Heart left ventricle (tissue), 16 donors: ENCODE measurements at regions not wholly inside any gene's neighbourhood (a gene's known extent, or its start where the extent isn't known, plus 50 kb on each side); places are given as distances from the start of the nearest gene placed in this dataset.

Experiments used
- ATAC-seq, 4 donors: fragments of 200-7000 bp; cut with Tn5 transposase; one replicate each; pipeline ENCODE4 v1.9.1; 2020 to 2022; ENCODE audit warnings: moderate library complexity in 4 of 4, mild to moderate bottlenecking in 3 of 4, moderate number of reproducible peaks in 1 of 4
- DNase-seq, 5 donors: peaks; one replicate each; pipeline ENCODE4 v3.0.0-alpha.2; 2020
- H3K27ac ChIP-seq, 12 donors: fragments of 200-600 bp; sonication (generic) in 4 of 12; one replicate each; pipeline versions ENCODE4 v1.5.0 to v1.8.0; 2016 to 2022; ENCODE audit warnings: mild to moderate bottlenecking in 2 of 12
- H3K27me3 ChIP-seq, 9 donors: fragments of 200-600 bp; sonication (generic) in 2 of 9; one replicate each; pipeline versions ENCODE4 v1.5.1 to v1.8.0; 2016 to 2022; ENCODE audit warnings: mild to moderate bottlenecking in 3 of 9
- H3K36me3 ChIP-seq, 9 donors: fragments of 200-600 bp; sonication (generic) in 2 of 9; one replicate each; pipeline versions ENCODE4 v1.5.0 to v1.8.0; 2018 to 2022; ENCODE audit warnings: mild to moderate bottlenecking in 2 of 9
- H3K4me1 ChIP-seq, 12 donors: fragments of 200-600 bp; sonication (generic) in 4 of 12; one replicate each; pipeline versions ENCODE4 v1.5.0 to v1.8.0; 2016 to 2022; ENCODE audit warnings: mild to moderate bottlenecking in 3 of 12
- H3K4me3 ChIP-seq, 12 donors: fragments of 200-600 bp; sonication (generic) in 4 of 12; one replicate each; pipeline versions ENCODE4 v1.5.0 to v1.8.0; 2017 to 2022; ENCODE audit warnings: mild to moderate bottlenecking in 9 of 12, moderate library complexity in 4 of 12
- H3K9me3 ChIP-seq, 12 donors: fragments of 200-600 bp; sonication (generic) in 4 of 12; one replicate each; pipeline versions ENCODE4 v1.5.0 to v1.8.0; 2016 to 2022; ENCODE audit warnings: mild to moderate bottlenecking in 1 of 12
- CTCF ChIP-seq, 12 donors: fragments of 200-600 bp; sonication (generic) in 4 of 12; IDR thresholded peaks; one replicate each; pipeline versions ENCODE4 v1.5.0 to v1.8.0; 2018 to 2022; ENCODE audit warnings: antibody characterized with exemption in 12 of 12, mild to moderate bottlenecking in 5 of 12
- POLR2A ChIP-seq, 2 donors: fragments of 450-650 bp; IDR thresholded peaks; one replicate each; pipeline ENCODE4 v1.6.1; 2017; ENCODE audit warnings: antibody characterized with exemption in 2 of 2, mild to moderate bottlenecking in 2 of 2, moderate library complexity in 2 of 2
- WGBS, 4 donors: extraction: QIAGEN DNeasy Blood & Tissue Kit in 2 of 4; methylation state at CpG; one replicate each; pipeline versions ENCODE4 v1.1.5 to v1.1.7; 2013 to 2018; 5-methylcytosine and 5-hydroxymethylcytosine counted together
- intact Hi-C, 10 donors: fragments of 100-400 bp; cut with DNase I; formaldehyde crosslinking; loops; one replicate each; pipeline versions ENCODE4 v1.11.1 to v1.14.2; 2022
- donor health status: ischemic (EF 13 %, LVEDD 7.1; RV severe dilation, severe dysfunction).
- donor health status: healthy with polysubstance abuse.
- donor health status: DM: no; HTN: yes; CAD: no.
- donor health status: DM: no; HTN: no; CAD: no.
- donor health status: ischemic (EF 25% LVEDD 6.9; RV normal size, moderate dysfunction).
- donor health status: ischemic (EF 25% LVEDD 5.7; RV mildly dilated, moderate dysfunction).
- donor health status: healthy.
- donor health status: DM: yes; HTN: yes; CAD: no.
- donor health status: ischemic (EF 35%, LVEDD 5.7; RV mildly dilated, moderate dysfunction).
- donor health status: nonischemic (EF 11% LVEDD 7.7; RV severe dilation, severe dysfunction).
- donor health status: DM: yes; HTN: yes; CAD: no.
- donor health status: PGD.
- donor health status: ischemic (EF 29% LVEDD 5.4; RV normal size, mild dysfunction).
- donor health status: nonischemic (EF 23%, LVEDD 6.1; RV moderate dilation, normal function).

DNA sequence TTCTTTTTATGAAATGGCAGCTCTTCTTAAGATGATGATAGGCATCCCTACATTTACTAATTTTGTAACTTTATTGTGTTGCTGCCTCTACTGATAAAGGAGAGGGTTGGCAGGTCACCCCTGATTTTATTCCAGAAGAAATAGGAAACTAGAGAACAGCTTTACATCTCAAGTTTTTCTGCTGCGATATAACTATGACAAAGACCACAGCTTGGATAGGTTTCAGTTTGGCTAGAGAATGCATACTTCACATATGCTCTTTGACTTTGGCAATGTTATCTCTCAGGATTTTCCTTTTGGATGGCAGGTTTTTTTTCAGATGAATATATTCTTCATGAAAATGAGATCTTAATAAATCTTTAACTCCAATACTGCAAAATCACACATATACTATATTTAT, 395.3 kb upstream of the GOLIM4 start:
- ATAC-seq, result no peak
- no peak for TF ChIP-seq POLR2A (IDR thresholded peaks at IDR 0.05)
- TF ChIP-seq CTCF (IDR thresholded peaks at IDR 0.05), result no peak
- Histone ChIP-seq H3K4me3 (no peak overlapping the region), H3K27me3 (no peaks in the 10 kb centered on the region), H3K9me3 (no peaks in the 10 kb centered on the region), H3K36me3 (no peaks in the 10 kb centered on the region), H3K4me1 (peaks cover 0 to 3% (median 0%) of the 10 kb centered on the region in 12 donors), H3K27ac (no peak overlapping the region)
- 35 to 53% (median 40%) methylated on average over 1 of the region's 1 CpG for WGBS, 4 donors
- DNase-seq, result no peak
- intact Hi-C loops, result no loop called here

- H3K9me3 ChIP-seq, result no peaks in the 10 kb centered on the region
- H3K4me3 ChIP-seq, result no peak overlapping the region
- no peak for DNase-seq
- no peak for ATAC-seq
- H3K4me1 ChIP-seq, result peaks cover 0 to 3% (median 0%) of the 10 kb centered on the region in 12 donors
- TF ChIP-seq POLR2A (IDR thresholded peaks at IDR 0.05) (no peak), CTCF (IDR thresholded peaks at IDR 0.05) (no peak)
- intact Hi-C loops, result no loop called here
- H3K27me3 ChIP-seq, result no peaks in the 10 kb centered on the region
- no peak overlapping the region for H3K27ac ChIP-seq
- H3K36me3 ChIP-seq, result no peaks in the 10 kb centered on the region
Observed at GRCh38 chr3:168489301-168489700, 393.6 kb upstream of the GOLIM4 start.

- WGBS, 4 donors, result 73 to 83% (median 81%) methylated on average over 2 of the region's 2 CpGs
- intact Hi-C loops, result no loop called here
Observed at GRCh38 chr3:168485936-168486335, 390.2 kb upstream of the GOLIM4 start.

DNA sequence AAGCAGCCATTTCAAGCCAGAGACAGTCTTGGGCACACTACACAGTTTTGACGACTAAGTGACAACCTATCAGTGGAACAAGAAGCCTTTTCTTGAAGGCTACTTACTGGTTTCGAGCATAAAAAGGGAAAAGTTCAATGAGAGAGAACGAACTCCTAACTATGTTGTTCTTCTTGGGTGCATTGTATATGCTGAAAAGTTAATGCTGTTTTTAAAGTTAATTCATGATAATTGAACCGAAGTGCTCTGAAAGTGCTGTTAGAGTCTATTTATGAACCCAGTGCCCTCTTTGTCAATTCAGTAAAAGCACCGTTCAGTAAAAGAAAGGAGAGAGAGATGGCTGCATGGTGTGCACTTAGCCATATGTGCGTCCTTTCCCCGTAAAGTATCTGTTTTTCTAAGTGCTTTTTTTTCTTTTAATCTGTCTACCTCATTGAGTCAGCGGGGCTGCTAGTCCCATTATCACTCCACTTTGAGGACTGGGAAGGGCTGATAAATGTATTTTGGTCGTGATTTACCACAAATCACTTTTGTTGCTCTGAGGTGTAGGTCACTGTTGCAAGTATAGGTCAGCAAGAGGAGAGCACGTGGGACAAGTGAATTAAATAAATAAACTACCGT, 380.7 kb upstream of the GOLIM4 start:
- no peak for ATAC-seq
- DNase-seq, result no peak
- WGBS, 4 donors, result 39 to 51% (median 45%) methylated on average over 11 of the region's 11 CpGs
- Histone ChIP-seq H3K9me3 (no peaks in the 10 kb centered on the region), H3K4me3 (no peak overlapping the region), H3K27ac (no peak overlapping the region), H3K36me3 (no peaks in the 10 kb centered on the region), H3K27me3 (peaks cover 0 to 9% (median 0%) of the 10 kb centered on the region in 9 donors), H3K4me1 (no peaks in the 10 kb centered on the region)
- TF ChIP-seq POLR2A (IDR thresholded peaks at IDR 0.05), result no peak
- no peak for TF ChIP-seq CTCF (IDR thresholded peaks at IDR 0.05)
- intact Hi-C loops, result no loop called here

More at GRCh38 chr3:168485936-168486335, 390.2 kb upstream of the GOLIM4 start:
- Histone ChIP-seq H3K9me3 (no peaks in the 10 kb centered on the region), H3K36me3 (no peaks in the 10 kb centered on the region), H3K27me3 (no peaks in the 10 kb centered on the region), H3K4me3 (no peak overlapping the region), H3K4me1 (peaks cover 0 to 3% (median 0%) of the 10 kb centered on the region in 12 donors), H3K27ac (no peak overlapping the region)
- ATAC-seq (no peak), DNase-seq (no peak)
- TF ChIP-seq POLR2A (IDR thresholded peaks at IDR 0.05), result no peak
- TF ChIP-seq CTCF (IDR thresholded peaks at IDR 0.05), result no peak
